Hypothalamus (tissue), 51 donors: ENCODE measurements at regions not wholly inside any gene's neighbourhood (a gene's known extent, or its start where the extent isn't known, plus 50 kb on each side); places are given as distances from the start of the nearest gene placed in this dataset.
A peak's percentile ranks its signal among the peaks of the same experiment; 100 is the strongest.
"Not testable (repeated sequence)": the region's sequence is repeated elsewhere in the genome, so short reads cannot be mapped to it uniquely, and the experiment has no call there.

Experiments used
- DNase-seq, 51 donors: peaks; one replicate each; lab custom pipeline; 2025; lab: John Stamatoyannopoulos, UW

GRCh38 chr3:164927728-164928127, 150.6 kb downstream of the SI start:
- no peak for DNase-seq

DNA sequence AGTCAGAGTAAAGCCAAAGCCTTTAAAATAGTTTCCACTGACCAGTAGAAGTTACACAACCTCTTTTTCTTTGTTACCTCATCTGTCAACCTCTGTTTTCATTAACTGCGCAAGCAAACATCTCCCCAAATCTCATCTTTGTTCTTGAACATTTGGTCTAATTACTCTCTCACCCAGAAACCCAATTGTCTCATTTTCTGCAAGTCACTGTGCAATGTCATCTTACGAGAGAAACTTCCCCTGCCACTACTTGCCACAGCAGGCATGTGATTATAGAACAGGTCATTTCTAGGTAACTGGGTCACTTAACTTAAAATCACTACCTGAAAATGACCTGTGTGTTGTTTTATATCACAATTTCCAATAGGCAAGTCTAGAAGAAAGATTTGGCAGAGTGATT, 159.4 kb downstream of the SI start:
- no peak for DNase-seq

- DNase-seq: no peak
These were observed 165.4 kb downstream of the SI start for GRCh38 chr3:164912916-164913315.

GRCh38 chr3:164903820-164904451, 174.4 kb downstream of the SI start:
- DNase-seq: no peak

GRCh38 chr3:164897342-164897741, 181.0 kb downstream of the SI start:
- DNase-seq: no peak

DNA sequence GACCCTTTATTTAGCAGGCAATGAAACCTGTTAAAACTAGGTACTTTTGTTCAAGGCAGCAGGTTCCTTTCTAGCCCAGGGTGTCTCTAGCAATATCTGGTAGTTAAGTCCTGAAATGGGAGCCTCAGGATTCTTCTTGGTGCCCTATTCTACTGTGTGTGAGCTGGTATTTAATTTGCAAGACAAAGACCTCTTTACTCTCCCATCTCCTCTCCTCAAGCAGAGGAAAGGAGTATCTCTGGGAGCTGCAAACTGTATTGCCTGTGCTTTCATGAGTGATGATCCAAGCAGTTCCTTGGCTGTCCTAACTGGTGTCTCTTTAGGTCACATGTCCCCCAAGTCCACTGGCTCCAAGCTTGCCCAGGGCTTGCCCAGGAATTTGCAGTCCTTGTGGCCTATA, 188.2 kb downstream of the SI start:
- no peak for DNase-seq

- DNase-seq: no peak
These were observed 195.1 kb downstream of the SI start for GRCh38 chr3:164883171-164883570.

- DNase-seq: peak in 1 of 51 donors; percentile 1
These were observed 199.1 kb downstream of the SI start for GRCh38 chr3:164879201-164879600.

DNA sequence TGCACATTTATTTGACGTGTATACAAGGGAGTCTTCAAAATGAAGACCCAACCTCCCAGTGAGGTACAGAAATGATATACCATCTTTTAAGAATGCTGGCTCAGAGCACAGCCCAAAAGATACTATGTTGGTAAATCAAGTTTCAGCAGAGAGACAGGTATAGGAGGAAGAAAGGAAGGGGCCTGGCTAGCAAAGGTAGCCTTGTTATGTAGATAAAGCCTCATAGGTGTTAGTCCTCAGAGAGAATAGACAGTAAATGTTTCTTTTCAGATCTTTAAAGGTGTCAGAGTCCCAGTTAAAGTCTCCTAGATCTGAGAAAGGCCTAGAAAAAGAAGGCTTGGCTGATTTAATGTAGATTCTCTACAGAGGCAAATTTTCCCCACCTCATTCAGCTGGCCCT, 213.8 kb downstream of the SI start:
- DNase-seq: no peak

DNA sequence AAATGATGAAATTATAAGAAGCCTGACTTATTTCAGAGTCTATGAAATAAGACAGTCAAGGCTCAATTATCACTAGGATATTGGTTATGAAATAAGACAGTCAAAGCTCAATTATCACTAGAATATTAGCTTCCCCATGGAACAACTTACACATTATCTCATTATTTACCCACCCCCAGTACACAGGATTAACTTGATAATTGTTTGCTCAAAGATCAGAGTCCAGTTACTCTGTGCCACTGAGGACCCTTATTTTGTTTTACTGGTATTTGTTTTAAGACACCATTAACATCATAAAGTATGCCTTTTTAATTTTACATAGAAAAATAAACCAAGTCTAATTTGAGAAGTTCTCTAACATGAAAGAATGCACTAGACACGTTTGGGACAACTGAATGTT, 225.4 kb downstream of the SI start:
- no peak for DNase-seq

- DNase-seq: no peak
These were observed 226.4 kb downstream of the SI start for GRCh38 chr3:164851905-164852304.

DNA sequence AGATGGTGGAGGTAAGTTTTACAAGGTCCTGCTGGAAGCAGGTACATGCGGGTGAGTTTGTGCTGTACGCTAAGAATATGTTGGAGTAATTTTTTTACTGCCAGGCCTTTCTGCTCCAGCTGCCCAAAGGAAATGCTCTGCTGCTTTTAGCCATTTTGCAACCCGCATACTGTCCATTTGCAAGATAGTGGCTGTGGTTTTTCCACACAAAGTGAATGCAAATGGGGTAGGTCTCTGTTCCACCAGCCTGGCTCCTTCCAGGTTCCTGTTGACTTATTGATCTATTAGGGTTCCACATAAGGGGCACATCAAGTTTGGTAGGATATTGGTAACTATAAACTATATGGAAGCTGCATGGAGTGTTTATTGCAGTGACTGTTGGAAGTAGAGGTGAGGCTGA, 227.1 kb downstream of the SI start:
- DNase-seq: no peak

GRCh38 chr3:164848923-164849322, 229.4 kb downstream of the SI start:
- DNase-seq: no peak

DNA sequence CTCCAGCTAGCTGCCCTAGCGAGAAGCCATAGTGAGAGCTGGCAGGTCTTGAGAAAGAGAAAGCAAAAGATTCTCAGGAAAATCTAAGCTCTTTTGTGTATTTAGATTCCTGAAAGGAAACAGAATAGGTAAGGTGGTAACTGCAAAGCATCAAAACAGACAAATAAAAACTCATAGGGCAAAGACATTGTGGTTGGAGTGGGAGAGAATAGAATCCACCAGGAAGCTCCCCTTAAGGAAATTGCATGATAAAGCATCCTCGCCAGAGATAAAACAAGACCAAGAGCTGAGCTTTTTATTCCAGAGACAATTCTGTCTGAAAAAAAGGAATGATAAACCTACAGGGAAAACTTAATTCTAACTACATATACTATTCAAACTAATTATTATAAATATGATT, 232.6 kb downstream of the SI start:
- DNase-seq: no peak

DNA sequence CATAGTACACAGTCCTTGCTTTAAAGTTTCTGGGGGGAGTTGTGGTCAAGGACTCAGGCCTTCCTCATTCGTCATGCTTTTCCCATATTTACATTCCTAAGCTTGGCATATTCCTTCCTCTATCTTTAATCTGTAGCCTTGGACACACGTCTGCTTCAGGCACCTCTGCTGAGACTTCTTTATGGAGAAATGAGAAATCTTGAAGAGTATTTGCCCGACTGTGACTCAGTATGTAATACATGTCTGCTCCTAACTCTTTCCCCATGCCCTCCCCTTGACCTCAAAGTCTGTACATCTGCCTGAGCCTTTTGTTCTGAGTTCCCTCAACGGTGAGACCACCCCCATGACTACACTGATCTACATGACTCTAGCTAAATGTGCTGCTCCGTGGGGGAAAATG, 246.1 kb downstream of the SI start:
- no peak for DNase-seq

DNA sequence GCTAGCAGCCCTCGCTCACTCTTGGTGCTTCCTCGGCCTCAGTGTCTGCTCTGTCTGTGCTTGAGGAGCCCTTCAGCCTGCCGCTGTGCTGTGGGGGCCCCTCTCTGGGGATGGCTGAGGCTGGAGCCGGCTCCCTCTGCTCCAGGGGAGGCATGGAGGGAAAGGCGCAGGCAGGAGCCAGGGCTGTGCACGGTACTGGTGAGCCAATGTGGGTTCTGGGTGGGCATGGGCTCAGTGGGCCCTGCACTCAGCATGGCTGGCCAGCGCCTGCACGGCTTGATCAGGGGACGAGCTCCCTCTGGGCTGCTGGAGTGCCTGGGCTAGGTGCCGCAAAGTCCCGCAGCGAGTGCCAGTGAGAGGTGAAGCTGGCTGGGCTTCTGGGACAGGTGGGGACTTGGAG, 260.0 kb downstream of the SI start:
- DNase-seq: no peak

GRCh38 chr3:164814106-164814505, 264.2 kb downstream of the SI start:
- no peak for DNase-seq

DNA sequence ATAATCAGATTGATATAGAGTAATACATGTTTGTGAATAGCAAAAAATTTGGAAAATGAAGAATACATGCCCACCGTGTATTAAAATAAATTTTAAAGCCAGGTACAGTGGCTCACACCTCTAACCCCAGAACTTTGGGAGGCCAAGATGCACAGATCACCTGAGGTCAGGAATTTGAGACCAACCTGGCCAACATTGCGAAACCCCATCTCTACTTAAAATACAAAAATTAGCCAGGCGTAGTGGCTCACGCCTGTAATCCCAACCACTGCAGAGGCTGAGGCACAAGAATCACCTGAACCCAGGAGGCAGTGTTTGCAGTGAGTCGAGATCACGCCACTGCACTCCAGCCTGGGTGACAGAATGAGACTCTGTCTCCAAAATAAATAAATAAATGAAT, 266.3 kb downstream of the SI start:
- DNase-seq: no peak

GRCh38 chr3:164806188-164806587, 272.1 kb downstream of the SI start:
- DNase-seq: peak in 2 of 51 donors; percentile 1

- no peak for DNase-seq
These were observed 284.2 kb downstream of the SI start for GRCh38 chr3:164794099-164794498.

DNA sequence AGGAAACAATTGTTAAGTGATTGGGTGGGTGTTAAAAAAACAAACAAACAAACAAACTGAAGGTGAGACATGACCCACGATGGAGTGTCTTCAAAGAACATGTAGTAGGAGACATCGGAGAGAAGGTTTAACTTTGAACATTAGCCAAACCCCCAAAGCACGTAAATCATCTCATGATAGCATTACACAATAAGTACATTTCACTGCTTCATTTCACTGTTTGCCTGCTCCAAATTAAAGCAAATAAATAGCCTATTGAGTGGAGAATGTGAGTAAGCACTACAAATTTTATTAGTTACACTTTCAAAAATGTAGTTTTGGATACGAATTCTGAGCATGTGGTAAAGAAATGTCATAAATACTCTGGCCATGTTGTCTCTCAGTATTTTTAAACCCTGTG, 287.0 kb downstream of the SI start:
- no peak for DNase-seq

DNA sequence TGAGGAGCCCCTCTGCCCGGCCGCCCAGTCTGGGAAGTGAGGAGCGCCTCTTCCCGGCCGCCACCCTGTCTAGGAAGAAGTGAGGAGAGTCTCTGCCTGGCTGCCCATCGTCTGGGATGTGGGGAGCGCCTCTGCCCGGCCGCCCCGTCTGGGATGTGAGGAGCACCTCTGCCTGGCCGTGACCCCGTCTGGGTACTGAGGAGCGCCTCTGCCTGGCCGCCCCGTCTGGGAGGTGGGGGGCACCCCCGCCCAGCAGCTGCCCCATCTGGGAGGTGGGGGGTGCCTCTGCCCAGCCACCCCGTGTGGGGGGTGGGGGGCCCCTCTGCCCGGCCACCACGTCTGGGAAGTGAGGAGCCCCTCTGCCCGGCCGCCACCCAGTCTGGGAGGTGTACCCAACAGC, 293.9 kb downstream of the SI start:
- not testable (repeated sequence) for DNase-seq

DNA sequence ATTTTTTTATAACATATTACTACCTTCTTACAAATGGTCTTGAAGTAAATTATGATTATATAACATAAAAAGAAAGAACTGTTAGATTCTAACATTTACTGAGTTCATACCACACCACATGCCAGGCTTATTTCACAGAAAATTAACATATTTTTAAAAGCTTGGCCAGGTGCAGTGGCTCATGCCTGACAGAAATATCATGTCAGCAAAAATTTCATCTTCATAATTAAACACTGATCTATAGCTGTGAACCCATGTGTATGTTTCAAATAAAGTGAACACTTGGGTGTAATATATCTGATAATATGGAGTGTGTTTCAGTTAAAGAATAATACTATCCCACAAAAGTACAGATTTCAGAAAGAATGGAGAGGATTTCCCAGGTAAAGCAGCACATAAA, 296.5 kb downstream of the SI start:
- no peak for DNase-seq
